Hypothalamus (tissue), 51 donors: ENCODE measurements at regions not wholly inside any gene's neighbourhood (a gene's known extent, or its start where the extent isn't known, plus 50 kb on each side); places are given as distances from the start of the nearest gene placed in this dataset.
"Not testable (repeated sequence)": the region's sequence is repeated elsewhere in the genome, so short reads cannot be mapped to it uniquely, and the experiment has no call there.

Experiments
- DNase-seq, 51 donors: peaks; one replicate each; lab custom pipeline; 2025; lab: John Stamatoyannopoulos, UW

DNA sequence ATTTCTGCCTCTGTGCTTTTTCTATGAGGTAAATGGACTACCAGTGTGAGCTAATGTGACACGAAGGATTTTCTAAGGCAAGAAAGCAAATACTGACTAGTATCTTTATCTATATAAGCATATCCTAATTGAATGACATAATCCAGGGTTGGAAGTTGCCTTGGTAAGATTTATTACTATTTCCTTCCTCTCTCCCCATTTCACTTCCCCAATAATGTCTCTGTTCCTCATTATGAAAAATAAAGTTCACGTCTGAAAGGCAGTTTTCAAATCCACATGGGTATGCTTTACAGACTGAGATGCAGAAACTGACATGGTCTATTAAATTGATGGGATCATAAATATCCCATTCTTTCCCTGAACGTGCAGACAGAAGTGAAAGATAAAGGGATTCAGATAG, 86.0 kb downstream of the DTWD1 start:
- DNase-seq, result no peak

DNA sequence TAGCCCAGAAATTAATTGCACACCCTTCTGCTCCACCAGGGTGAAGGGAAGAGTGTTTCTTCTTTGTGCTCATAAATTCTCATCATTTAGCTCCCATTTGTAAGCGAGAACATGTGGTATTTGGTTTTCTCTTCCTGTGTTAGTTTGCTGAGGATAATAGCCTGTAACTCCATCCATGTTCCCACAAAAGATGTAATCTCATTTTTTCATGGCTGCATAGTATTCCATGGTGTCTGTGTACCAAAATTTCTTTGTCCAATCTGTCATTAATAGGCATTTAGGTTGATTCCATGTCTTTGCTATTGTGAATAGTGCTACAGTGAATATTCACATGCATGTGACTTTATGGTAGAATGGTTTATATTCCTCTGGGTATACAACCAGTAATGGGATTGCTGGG, 86.8 kb downstream of the DTWD1 start:
- DNase-seq, result no peak

DNA sequence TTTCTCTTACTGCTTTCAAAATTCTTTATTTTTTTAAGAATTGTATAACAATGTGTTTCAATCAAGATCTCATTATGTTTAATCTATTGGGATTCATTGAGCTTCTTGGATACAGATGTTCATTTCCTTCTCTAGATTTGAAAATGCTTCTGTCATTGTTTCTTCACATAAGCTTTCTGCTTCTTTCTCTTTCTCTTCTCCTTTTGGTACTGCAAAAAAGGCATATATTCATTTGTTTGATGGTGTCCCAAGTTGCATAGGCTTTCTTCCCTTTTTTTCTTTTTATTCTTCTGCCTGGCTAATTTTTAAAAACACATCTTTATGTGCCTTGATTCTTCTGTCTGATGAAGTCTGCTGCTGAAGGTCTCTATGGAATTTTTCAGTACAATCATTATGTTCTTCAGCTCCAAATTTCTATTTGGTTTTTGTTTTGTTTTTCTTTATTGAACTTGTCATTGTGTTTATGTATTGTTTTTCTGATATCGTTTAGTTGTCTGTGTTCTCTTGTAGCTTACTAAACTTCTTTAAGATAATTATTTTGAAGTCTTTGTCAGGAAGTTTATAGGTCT, 88.9 kb downstream of the DTWD1 start:
- no peak for DNase-seq

DNA sequence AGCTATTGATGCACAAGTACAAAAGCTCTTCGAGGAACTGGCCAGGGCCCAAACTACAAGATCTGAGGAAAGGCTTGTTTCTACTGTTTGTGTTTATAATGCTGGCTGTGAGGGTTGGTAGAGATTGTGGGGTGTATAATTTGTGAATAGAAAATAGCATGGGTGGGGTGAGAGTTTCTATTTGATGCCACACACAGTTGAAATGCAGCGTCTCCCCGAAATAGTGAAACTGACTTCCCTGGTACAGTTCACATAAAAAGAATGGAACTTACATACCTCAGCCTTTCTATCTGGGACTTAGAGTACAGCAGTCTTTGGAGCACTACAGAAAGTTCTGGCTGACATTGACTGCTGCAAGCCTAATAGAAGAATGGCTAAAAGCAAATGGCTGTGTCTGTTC, 91.3 kb downstream of the DTWD1 start:
- peak in 1 of 51 donors; percentile 1 for DNase-seq

DNA sequence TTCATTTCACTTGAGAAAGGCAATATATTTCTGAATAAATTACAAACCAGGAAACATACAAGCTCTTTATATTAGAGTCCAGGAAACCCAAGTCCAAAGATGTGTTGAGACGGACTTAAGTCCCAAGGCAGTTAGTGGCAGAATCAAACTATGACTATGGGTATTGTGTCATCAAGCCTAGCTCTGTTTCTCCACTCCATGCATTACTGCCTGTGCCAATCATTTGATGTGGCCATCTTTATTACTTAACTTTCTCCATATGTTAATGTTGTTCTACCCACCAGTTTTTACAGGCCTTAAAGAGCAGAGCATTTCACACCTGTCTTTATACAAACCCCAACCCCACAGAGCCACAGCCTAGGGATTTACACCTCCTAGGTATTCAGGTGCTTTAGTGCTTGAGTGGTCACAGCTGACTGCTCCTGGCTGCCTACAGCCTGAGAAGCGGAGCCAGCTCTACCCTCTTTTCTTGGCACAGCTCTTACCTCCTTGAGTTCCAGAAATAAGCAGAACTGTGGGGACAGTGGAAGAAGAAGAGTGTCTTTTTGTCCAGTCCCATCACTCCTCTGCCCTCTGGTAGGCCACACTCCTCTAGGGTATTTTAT, 92.1 kb downstream of the DTWD1 start:
- no peak for DNase-seq

DNA sequence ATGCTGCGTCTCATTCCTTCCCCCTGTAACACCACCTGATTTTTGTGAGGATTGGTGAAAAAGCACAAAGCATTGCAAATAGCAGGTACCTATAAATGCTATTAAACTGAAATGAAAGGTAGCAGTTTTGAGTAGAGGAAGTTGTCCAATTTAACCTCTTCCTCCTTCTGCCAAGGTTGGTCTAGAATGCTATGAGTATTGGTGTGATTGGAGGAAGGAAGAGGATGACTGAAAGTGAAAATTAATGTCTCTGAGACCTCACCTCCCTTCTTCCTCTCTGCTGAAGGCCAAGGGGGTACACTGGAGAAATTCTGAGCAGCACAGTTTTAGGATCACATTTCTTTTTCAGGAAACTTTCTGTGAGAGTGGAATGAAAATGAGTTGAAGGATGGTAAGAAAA, 94.4 kb downstream of the DTWD1 start:
- DNase-seq, result no peak

DNA sequence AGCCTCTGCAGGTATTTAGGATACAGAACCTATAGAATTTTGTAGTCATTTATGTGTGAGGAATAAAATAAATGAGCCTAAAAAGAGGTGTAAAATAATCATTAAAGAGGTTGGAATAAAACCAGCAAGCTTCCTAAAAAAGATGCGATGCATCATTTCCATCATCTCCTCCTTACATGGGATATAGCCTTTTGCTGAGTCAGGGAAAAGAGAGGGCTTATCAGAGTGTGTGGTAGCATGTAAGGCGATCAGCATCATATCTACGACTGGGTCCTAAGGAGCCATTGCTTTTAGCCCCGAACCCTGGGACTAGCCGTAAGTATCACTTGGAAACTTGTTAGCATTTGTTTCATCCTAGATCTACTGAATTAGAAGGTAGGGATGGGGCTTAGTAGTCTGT, 94.9 kb downstream of the DTWD1 start:
- DNase-seq, result no peak

DNA sequence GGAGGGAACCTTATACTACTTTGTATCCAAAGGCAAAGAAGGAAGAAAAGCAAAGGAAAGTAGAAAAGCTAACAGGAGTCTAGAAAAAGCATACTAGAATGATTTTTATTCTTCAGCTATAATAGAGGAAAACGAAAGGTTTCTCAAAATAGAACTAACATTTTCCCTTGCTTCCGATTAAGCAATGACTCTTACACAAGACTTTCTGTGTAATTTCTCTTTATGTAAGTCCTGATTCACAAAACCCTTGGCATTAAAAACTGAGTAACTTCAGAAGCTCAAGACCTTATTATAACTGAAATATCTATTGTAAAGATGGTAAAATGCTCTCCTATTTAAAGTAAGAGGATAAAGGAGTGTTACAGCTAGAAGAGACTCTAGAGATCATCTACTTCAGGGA, 97.4 kb downstream of the DTWD1 start:
- no peak for DNase-seq

DNA sequence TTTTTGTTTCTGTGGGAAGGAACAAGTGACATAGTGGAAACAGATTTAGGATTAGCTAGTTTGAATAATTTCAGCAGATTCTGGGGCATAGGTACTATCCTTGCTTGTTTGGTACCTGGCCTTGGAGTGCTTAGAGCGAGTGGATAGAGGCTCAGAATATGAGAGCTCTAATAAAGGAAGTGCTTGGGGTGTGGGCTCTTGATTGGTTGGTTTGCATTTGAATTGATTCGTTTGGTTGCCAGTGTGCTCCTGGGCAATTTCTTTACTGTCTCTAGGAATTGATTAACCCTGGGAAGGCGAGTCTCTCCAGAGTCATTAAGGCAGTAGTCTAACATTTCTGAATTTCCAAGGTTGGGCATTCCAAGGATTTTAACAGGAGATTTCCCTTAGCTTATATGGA, 98.0 kb downstream of the DTWD1 start:
- no peak for DNase-seq

DNA sequence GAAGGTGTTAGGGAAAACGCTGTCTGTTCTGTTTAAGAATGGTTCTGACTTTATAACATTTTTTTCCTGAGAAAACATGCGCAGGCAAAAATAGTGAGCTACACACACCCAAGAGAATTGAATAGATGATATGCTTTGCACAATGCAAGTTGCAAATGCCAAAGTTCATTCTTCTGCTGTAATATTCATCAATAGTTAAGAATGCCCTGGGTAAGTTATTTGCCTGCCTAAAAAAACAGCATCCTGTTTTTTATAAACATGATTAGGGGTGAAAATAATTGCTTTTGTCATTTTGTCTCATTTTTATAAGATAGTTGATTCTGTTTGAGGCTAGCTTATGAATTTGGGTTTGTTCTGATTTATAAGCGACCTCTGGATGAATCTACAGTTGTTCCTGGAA, 99.4 kb downstream of the DTWD1 start:
- DNase-seq, result no peak

DNA sequence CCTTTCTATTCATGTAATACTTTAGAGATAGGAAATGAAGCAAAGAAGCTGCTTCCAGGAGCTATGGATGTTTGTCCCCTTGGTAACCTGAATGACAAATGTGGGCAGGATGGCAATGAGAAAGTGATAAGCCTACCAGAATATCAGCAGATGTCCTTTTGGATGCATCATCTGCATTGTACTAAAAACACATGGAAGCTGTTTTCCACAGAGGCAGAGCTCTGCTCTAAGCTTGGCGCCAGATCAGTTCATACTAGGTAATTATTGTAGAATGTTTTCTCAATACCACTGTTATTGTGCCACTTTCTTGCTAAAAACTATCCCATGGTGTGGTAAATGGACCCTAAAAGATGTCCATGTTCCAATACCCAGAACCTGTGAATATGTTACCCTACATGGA, 100.2 kb downstream of the DTWD1 start:
- no peak for DNase-seq

DNA sequence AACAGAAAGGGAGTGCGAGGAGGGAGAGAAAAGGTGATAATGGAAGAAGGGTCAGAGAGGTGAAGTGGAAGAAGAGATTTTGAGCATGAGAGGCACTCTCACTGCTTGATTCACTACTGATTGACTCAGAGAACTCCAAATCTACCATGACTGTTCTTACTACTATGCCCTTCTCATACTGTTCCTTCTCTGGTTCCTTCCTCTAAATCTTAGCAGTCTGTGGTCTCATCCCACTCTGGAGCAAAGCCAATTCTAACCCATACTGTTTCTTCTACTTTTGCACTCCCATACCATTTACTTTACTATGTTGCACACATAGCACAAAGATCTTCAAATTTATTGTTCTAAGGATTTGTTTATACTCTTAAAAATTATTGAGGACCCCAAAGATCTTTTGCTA, 100.8 kb downstream of the DTWD1 start:
- DNase-seq, result no peak

DNA sequence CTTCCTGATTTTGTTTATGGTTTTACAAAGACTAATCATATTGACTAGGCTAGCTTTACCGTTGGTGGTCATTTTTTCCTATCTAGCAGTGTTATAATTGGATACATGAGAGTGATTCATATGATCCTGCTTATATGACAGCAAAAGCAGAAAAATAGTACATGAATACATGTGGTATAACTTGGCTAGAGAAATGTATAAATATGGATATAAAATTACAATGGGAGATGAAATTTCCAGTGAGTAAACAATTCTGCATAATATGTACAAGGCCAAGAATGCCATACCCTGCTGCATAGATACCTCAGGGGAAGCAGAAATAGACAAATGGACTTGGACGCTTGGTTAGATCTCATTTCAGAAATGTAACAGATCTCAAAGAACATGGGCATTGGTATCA, 103.1 kb downstream of the DTWD1 start:
- no peak for DNase-seq

DNA sequence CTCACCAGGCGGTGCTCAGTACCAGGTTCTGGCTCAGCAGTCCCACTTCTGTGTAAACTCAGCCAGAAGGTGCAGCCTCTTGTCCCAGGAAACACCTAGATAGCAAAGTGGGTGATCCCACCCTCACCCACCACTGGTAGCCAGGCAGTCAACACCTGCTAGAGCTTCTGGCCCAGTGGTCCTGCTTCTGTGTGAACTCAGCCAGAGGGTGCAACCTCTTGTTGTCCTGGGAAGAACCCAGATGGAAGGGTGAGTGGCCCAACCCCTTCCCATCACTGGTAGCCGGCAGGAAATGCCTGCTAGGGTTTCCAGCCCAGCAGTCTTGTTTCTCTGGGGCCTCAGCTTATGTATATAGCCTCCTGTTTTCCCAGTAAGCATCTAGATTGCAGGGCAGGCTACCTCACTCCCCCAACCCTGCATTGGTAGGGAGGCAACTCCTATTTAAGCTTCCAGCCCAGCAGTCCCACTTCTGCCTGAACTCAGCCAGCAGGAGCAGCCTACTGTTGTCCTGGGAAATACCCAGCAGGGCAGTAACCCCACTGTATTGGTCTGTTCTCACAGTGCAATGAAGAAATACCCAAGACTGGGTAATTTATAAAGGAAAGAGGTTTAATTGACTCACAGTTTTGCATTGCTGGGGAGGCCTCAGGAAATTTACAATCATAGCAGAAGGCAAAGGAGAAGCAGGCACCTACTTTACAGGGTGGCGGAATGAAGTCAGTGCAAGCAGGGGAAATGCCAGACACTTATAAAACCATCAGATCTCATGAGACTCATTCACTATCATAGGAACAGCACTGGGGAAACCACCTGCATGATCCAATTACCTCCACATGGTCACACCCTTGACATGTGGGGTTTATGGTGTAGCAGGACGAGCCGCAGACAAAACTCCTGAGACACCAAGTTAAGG, 110.6 kb downstream of the DTWD1 start:
- no peak for DNase-seq

DNA sequence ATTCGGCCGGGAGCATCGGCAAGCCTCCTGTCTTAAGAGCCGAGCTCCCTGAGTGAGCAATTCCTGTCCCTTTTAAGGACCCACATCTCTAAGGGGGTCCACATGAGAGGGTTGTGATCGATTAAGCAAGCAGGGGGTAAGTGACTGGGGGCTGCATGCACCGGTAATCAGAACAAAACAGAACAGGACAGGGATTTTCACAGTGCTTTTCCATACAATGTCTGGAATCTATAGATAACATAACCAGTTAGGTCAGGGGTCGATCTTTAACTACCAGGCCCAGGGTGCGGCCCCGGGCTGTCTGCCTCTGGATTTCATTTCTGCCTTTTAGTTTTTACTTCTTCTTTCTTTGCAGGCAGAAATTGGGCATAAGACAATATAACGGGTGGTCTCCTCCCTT, 111.3 kb downstream of the DTWD1 start:
- DNase-seq, result not testable (repeated sequence)

DNA sequence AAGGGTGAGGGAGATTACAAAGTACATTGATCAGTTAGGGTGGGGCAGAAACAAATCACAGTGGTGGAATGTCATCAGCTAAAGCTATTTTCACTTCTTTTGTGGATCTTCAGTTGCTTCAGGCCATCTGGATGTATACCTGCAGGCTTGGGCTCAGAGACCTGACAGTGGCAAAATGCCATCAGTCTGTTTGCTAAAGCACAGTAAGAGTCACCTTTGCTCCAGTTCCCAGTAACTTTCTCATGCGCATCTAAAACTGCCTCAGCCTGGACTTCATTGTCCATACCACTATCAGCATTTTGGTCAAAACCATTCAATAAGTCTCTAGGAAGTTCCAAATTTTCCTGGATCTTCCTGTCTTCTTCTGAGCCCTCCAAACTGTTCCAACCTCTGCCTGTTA, 113.2 kb downstream of the DTWD1 start:
- not testable (repeated sequence) for DNase-seq

DNA sequence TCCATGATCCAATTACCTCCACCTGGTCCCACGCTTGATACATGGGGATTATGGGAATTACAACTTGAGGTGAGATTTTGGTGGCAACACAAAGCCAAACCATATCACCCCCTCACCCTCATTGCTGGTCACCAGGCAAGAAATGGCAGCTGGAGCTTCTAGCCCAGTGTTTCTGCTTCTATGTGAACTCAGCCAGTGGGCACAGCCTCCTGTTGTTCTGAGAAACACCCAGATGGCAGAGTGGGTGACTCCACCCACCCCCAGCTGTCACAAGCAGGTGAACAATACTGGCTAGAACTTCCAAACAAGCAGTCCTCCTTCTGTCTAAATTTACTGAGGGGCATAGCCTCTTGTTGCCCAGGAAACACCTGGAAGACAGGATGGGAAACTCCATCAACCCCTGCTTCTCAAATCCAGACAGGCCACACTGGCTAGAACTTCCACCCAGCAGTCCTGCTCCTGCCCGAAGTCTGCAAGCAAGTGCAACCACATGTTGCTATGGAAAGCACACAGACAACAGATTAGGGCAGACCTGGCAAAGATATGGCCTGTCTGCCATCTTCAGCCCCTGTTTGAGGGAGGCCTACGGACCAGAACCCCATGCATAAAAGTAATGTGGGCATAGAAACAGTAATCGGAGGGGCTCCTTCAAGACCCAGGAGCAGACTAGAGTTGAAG, 114.1 kb downstream of the DTWD1 start:
- peak in 1 of 51 donors; percentile 14 for DNase-seq

DNA sequence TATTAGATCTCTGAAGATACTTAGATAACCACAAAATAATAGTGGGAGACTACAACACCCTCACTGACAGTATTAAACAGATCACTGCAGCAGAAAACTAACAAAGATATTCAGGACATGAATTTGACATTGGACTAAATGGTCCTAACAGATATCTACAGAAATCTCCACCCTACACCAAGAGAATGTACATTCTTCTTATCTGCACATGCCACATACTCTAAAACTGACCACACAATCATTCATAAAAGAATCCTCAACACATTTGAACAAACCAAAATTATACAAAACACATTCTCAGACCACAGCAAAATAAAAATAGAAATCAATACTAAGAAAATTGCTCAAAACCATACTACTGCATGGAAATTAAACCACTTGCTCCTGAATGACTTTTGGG, 116.3 kb downstream of the DTWD1 start:
- DNase-seq, result no peak

DNA sequence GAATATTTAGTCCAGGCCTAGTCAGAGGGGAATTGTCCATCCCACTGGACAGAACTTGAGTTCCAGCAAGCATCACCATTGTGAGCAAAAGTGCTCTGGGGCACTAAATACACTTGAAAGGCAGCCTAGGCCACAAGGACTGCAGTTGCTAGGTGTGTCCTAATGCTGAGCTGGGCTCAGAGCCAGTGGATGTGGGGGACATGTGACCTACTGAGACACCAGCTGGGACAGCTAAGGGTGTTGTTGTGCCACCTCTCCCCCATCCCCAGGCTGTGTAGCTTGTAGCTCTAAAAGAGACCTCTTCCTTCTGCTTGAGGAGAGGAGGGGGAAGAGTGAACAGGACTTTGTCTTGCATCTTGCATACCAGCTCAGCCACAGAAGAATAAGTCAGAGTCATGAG, 120.9 kb downstream of the DTWD1 start:
- no peak for DNase-seq

DNA sequence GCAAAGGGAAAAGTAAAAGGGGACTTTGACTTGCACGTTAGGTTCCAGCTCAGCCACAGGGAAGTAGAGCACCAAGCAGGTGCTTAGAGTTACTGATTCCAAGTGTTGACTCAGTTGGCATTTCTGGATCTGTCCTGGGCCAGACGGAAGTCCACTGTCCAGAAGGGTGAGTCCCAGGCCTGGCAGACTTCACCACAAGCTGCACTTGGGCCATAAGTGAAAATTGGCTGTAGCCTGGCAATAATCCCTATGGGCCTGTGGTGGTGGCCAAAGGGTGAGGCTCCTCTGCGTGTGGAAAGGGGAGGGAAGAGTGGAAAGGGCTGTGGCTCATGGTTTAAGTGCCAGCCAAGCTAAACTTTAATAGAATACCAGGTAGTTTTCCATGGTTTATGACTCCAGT, 121.5 kb downstream of the DTWD1 start:
- no peak for DNase-seq

DNA sequence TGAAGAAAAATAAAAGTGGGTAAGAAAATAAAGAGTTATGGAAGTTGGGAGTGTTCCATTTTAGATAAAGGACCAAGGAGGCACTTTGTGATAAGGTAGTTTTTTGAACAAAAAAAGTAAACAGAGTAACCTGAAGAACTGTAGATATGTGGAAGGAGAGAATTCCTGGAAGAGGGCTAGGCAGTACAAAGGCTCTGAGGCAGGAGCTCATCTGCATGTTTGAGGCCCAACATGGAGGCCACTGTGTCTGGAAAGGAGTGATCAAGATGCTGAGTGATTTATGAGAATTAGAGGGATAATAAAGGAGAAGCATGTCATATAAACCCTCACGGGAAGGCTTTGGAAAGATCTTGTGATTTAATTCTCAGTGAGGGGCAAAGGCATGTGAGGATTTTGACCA, 126.5 kb downstream of the DTWD1 start:
- no peak for DNase-seq

DNA sequence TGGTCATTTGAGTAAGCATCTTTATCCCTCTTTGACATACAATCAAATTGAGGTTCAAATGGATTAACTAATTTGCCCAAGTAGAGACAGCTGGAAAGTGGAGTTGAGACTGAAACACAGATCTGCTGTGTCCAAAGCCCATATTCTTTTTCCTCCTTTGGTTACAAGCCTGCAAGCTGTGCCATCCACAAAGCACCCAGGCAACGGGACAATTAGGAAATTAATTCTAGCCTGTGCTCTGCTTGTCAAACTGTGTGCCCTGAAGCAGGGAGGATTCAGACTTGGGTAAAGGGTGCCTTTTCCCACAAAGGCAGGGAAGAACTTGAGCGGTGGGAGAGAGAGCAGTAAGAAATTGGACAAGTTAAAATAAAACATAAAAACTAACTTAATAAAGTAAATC, 127.9 kb downstream of the DTWD1 start:
- DNase-seq, result peak in 2 of 51 donors; percentile 2
